Astrocyte (in vitro differentiated cells and primary cell): ENCODE measurements at regions not wholly inside any gene's neighbourhood (a gene's known extent, or its start where the extent isn't known, plus 50 kb on each side); places are given as distances from the start of the nearest gene placed in this dataset.

ENCODE experiments used
- DNase-seq: peaks from one replicate; pipeline ENCODE4 v3.0.0-alpha.2; 2010; ENCODE audit warnings: low read depth
- FAIRE-seq: peaks from 2 replicates; lab custom pipeline; 2011; peaks lifted over from hg19 to GRCh38; lab: Jason Lieb, UNC
- H2AFZ ChIP-seq: 2 replicates; pipeline ENCODE4 v1.6.0; 2012; ENCODE audit warnings: low read depth, low read length, inconsistent platforms
- H3K27ac ChIP-seq: 2 replicates; pipeline ENCODE4 v1.5.1; 2011; ENCODE audit warnings: low read depth, low read length, inconsistent platforms
- H3K27me3 ChIP-seq: 2 replicates; pipeline ENCODE4 v1.6.0; 2011; ENCODE audit warnings: low read length, inconsistent platforms; ENCODE audit not compliant: insufficient read depth
- H3K36me3 ChIP-seq: 2 replicates; pipeline ENCODE4 v1.5.1; 2011; ENCODE audit warnings: low read length, inconsistent platforms; ENCODE audit not compliant: insufficient read depth
- H3K4me1 ChIP-seq: 2 replicates; pipeline ENCODE4 v1.5.1; 2011; ENCODE audit warnings: low read length, inconsistent platforms; ENCODE audit not compliant: insufficient read depth
- H3K4me2 ChIP-seq: 2 replicates; pipeline ENCODE4 v1.6.0; 2012; ENCODE audit warnings: low read length, inconsistent platforms
- H3K4me3 ChIP-seq: 2 replicates; pipeline ENCODE4 v1.5.1; 2011; ENCODE audit warnings: low read depth, mild to moderate bottlenecking, low read length, inconsistent platforms; ENCODE audit not compliant: insufficient read depth
- H3K79me2 ChIP-seq: 2 replicates; pipeline ENCODE4 v1.6.0; 2012; ENCODE audit warnings: mild to moderate bottlenecking, low read length, inconsistent platforms; ENCODE audit not compliant: insufficient read depth
- H3K9ac ChIP-seq: 2 replicates; pipeline ENCODE4 v1.6.0; 2012; ENCODE audit warnings: mild to moderate bottlenecking, low read length, inconsistent platforms
- H3K9me3 ChIP-seq: 2 replicates; pipeline ENCODE4 v1.5.1; 2012; ENCODE audit warnings: low read depth, mild to moderate bottlenecking, low read length, inconsistent platforms; ENCODE audit not compliant: insufficient read depth
- H4K20me1 ChIP-seq: 2 replicates; pipeline ENCODE4 v1.6.0; 2012; ENCODE audit warnings: low read length, inconsistent platforms; ENCODE audit not compliant: insufficient read depth
- H3K27ac Mint-ChIP-seq: one replicate; pipeline ENCODE4 v1.8.0; 2021; ENCODE audit warnings: mild to moderate bottlenecking, mixed read lengths; ENCODE audit not compliant: unreplicated experiment
- H3K27me3 Mint-ChIP-seq: one replicate; pipeline ENCODE4 v1.8.0; 2021; ENCODE audit warnings: low read depth, mixed read lengths; ENCODE audit not compliant: unreplicated experiment
- H3K36me3 Mint-ChIP-seq: one replicate; pipeline ENCODE4 v1.8.0; 2021; ENCODE audit warnings: low read depth, mixed read lengths; ENCODE audit not compliant: unreplicated experiment
- H3K4me1 Mint-ChIP-seq: one replicate; pipeline ENCODE4 v1.8.0; 2021; ENCODE audit warnings: low read depth, mixed read lengths; ENCODE audit not compliant: unreplicated experiment
- H3K4me3 Mint-ChIP-seq: one replicate; pipeline ENCODE4 v1.8.0; 2021; ENCODE audit warnings: mild to moderate bottlenecking, moderate library complexity, mixed read lengths; ENCODE audit not compliant: unreplicated experiment
- H3K9me3 Mint-ChIP-seq: one replicate; pipeline ENCODE4 v1.8.0; 2021; ENCODE audit warnings: mild to moderate bottlenecking, mixed read lengths; ENCODE audit not compliant: unreplicated experiment
- EZH2 ChIP-seq: IDR thresholded peaks from 2 replicates; pipeline ENCODE4 v1.6.1; 2012; ENCODE audit warnings: mild to moderate bottlenecking, low read length, inconsistent platforms; ENCODE audit not compliant: insufficient read depth
- TF ChIP-seq, protein P1 (sequence below): IDR thresholded peaks from 2 replicates; pipeline ENCODE4 v1.5.1; 2011; ENCODE audit warnings: low read depth, mild to moderate bottlenecking, inconsistent platforms, low read length, moderate library complexity; ENCODE audit not compliant: insufficient read depth

- H3K27ac Mint-ChIP-seq = no peak overlapping the region
- H3K4me3 Mint-ChIP-seq = no peak overlapping the region
- Histone ChIP-seq H3K4me3 (no peak overlapping the region), H3K79me2 (no peaks in the 10 kb centered on the region), H2AFZ (no peak overlapping the region), H3K9me3 (no peaks in the 10 kb centered on the region), H3K27ac (no peak overlapping the region), H3K36me3 (no peaks in the 10 kb centered on the region), H4K20me1 (no peaks in the 10 kb centered on the region), H3K4me2 (peak overlapping the region; percentile 30), H3K4me1 (peaks cover 11% of the 10 kb centered on the region), H3K27me3 (peaks cover 59% of the 10 kb centered on the region), H3K9ac (no peak overlapping the region)
- no peaks in the 10 kb centered on the region for H3K9me3 Mint-ChIP-seq
- DNase-seq (peak; percentile 64), FAIRE-seq (peak; percentile 78)
- H3K27me3 Mint-ChIP-seq = peaks cover 86% of the 10 kb centered on the region
- no peaks in the 10 kb centered on the region for H3K36me3 Mint-ChIP-seq
- no peak for TF ChIP-seq EZH2
- TF ChIP-seq, protein P1, sequence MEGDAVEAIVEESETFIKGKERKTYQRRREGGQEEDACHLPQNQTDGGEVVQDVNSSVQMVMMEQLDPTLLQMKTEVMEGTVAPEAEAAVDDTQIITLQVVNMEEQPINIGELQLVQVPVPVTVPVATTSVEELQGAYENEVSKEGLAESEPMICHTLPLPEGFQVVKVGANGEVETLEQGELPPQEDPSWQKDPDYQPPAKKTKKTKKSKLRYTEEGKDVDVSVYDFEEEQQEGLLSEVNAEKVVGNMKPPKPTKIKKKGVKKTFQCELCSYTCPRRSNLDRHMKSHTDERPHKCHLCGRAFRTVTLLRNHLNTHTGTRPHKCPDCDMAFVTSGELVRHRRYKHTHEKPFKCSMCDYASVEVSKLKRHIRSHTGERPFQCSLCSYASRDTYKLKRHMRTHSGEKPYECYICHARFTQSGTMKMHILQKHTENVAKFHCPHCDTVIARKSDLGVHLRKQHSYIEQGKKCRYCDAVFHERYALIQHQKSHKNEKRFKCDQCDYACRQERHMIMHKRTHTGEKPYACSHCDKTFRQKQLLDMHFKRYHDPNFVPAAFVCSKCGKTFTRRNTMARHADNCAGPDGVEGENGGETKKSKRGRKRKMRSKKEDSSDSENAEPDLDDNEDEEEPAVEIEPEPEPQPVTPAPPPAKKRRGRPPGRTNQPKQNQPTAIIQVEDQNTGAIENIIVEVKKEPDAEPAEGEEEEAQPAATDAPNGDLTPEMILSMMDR = no peak
- H3K4me1 Mint-ChIP-seq = peaks cover 4% of the 10 kb centered on the region
Observed at GRCh38 chr17:49913226-49914095, 55.5 kb upstream of the DLX4 start.

GRCh38 chr17:49914096-49914490 lies 54.9 kb upstream of the DLX4 start:
- Histone ChIP-seq H4K20me1 (no peaks in the 10 kb centered on the region), H3K9ac (no peak overlapping the region), H3K79me2 (no peaks in the 10 kb centered on the region), H3K36me3 (no peaks in the 10 kb centered on the region), H3K9me3 (no peaks in the 10 kb centered on the region), H3K27me3 (peaks cover 53% of the 10 kb centered on the region), H3K4me3 (no peak overlapping the region), H3K27ac (no peak overlapping the region), H3K4me1 (peaks cover 11% of the 10 kb centered on the region), H3K4me2 (no peak overlapping the region), H2AFZ (no peak overlapping the region)
- Mint-ChIP-seq H3K4me3 (no peak overlapping the region), H3K27ac (no peak overlapping the region), H3K27me3 (peaks cover 82% of the 10 kb centered on the region), H3K9me3 (no peaks in the 10 kb centered on the region), H3K36me3 (no peaks in the 10 kb centered on the region), H3K4me1 (peaks cover 4% of the 10 kb centered on the region)
- DNase-seq (no peak), FAIRE-seq (no peak)
- no peak for TF ChIP-seq EZH2

DNA sequence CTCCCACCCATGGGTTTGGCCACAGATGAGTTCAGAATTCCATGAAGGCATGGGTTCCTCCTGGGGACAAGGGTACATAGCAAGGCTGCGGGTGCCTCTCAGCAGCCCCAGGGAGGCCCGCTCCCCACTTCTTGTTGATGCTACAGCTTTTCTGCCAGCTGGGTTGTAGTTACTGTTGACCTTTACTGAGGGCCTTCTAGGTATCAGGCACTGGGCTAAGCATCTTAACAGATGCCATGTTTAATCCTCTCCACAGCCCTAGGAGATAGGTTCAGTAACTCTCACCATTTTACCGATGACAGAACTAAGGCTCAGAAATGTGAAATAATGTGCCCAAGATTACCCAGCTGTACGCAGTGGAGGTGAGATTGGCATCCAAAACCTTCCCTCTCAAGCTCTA lies 54.3 kb upstream of the DLX4 start:
- no peak for TF ChIP-seq EZH2
- TF ChIP-seq, protein P1 = no peak
- H3K27ac ChIP-seq = no peak overlapping the region
- peaks cover 11% of the 10 kb centered on the region for H3K4me1 ChIP-seq
- H3K9ac ChIP-seq = no peak overlapping the region
- peaks cover 81% of the 10 kb centered on the region for H3K27me3 Mint-ChIP-seq
- DNase-seq = no peak
- H3K27ac Mint-ChIP-seq = no peak overlapping the region
- no peak overlapping the region for H3K4me3 Mint-ChIP-seq
- H4K20me1 ChIP-seq = no peaks in the 10 kb centered on the region
- no peaks in the 10 kb centered on the region for H3K36me3 ChIP-seq
- H3K27me3 ChIP-seq = peaks cover 47% of the 10 kb centered on the region
- no peaks in the 10 kb centered on the region for H3K9me3 Mint-ChIP-seq
- no peak overlapping the region for H3K4me2 ChIP-seq
- no peaks in the 10 kb centered on the region for H3K9me3 ChIP-seq
- peaks cover 4% of the 10 kb centered on the region for H3K4me1 Mint-ChIP-seq
- no peak overlapping the region for H3K4me3 ChIP-seq
- H3K79me2 ChIP-seq = no peaks in the 10 kb centered on the region
- no peak for FAIRE-seq
- no peaks in the 10 kb centered on the region for H3K36me3 Mint-ChIP-seq
- H2AFZ ChIP-seq = no peak overlapping the region
